ENCODE measurements at regions not wholly inside any gene's neighbourhood (a gene's known extent, or its start where the extent isn't known, plus 50 kb on each side); places are given as distances from the start of the nearest gene placed in this dataset.
"Not testable (repeated sequence)": the region's sequence is repeated elsewhere in the genome, so short reads cannot be mapped to it uniquely, and the experiment has no call there.

GRCh38 chr13:22789916-22790315 is 390.9 kb upstream of the SGCG start:
- DNase-seq, result no peak

- DNase-seq, result no peak
These were observed 387.1 kb upstream of the SGCG start for GRCh38 chr13:22793598-22794134.

GRCh38 chr13:22800526-22801401 is 380.0 kb upstream of the SGCG start:
- no peak for DNase-seq

GRCh38 chr13:22801402-22802003 is 379.3 kb upstream of the SGCG start:
- DNase-seq, result no peak

- no peak for DNase-seq
These were observed 368.0 kb upstream of the SGCG start for GRCh38 chr13:22812793-22813192.

- DNase-seq, result not testable (repeated sequence)
These were observed 367.0 kb upstream of the SGCG start for GRCh38 chr13:22813531-22814377.

GRCh38 chr13:22814433-22814832 is 366.3 kb upstream of the SGCG start:
- DNase-seq, result not testable (repeated sequence)

GRCh38 chr13:22821589-22821988 is 359.2 kb upstream of the SGCG start:
- DNase-seq, result no peak

GRCh38 chr13:22825186-22825585 is 355.6 kb upstream of the SGCG start:
- DNase-seq, result no peak

GRCh38 chr13:22828081-22828480 is 352.7 kb upstream of the SGCG start:
- DNase-seq, result no peak

GRCh38 chr13:22836475-22836874 is 344.3 kb upstream of the SGCG start:
- DNase-seq, result no peak

- DNase-seq, result no peak
These were observed 342.7 kb upstream of the SGCG start for GRCh38 chr13:22837980-22838647.

GRCh38 chr13:22839603-22840530 is 340.9 kb upstream of the SGCG start:
- no peak for DNase-seq

- no peak for DNase-seq
These were observed 334.2 kb upstream of the SGCG start for GRCh38 chr13:22846551-22846950.

GRCh38 chr13:22848539-22849052 is 332.2 kb upstream of the SGCG start:
- no peak for DNase-seq

- DNase-seq, result no peak
These were observed 324.9 kb upstream of the SGCG start for GRCh38 chr13:22855926-22856325.

GRCh38 chr13:22858980-22859379 is 321.8 kb upstream of the SGCG start:
- not testable (repeated sequence) for DNase-seq

- DNase-seq, result not testable (repeated sequence)
These were observed 321.4 kb upstream of the SGCG start for GRCh38 chr13:22859411-22859810.

GRCh38 chr13:22861958-22862466 is 318.8 kb upstream of the SGCG start:
- no peak for DNase-seq

- DNase-seq, result no peak
These were observed 318.3 kb upstream of the SGCG start for GRCh38 chr13:22862478-22862877.

- DNase-seq, result no peak
These were observed 314.6 kb upstream of the SGCG start for GRCh38 chr13:22866221-22866620.
